Bronchial epithelial cell (primary cell): ENCODE measurements at regions not wholly inside any gene's neighbourhood (a gene's known extent, or its start where the extent isn't known, plus 50 kb on each side); places are given as distances from the start of the nearest gene placed in this dataset.

Source experiments
- DNase-seq: peaks from one replicate; pipeline ENCODE4 v3.0.0-alpha.2; 2010; ENCODE audit warnings: low read depth
- FAIRE-seq: peaks from 2 replicates; lab custom pipeline; 2011; peaks lifted over from hg19 to GRCh38; lab: Jason Lieb, UNC
- H3K27me3 ChIP-seq: 2 replicates; pipeline ENCODE4 v1.5.1; 2011; ENCODE audit warnings: low read length; ENCODE audit not compliant: control insufficient read depth, insufficient read depth
- H3K36me3 ChIP-seq: 2 replicates; pipeline ENCODE4 v1.5.1; 2011; ENCODE audit warnings: low read length; ENCODE audit not compliant: control insufficient read depth, insufficient read depth
- H3K4me3 ChIP-seq: 2 replicates; pipeline ENCODE4 v1.5.1; 2011; ENCODE audit warnings: mild to moderate bottlenecking, low read depth, low read length, control low read depth
- CTCF ChIP-seq: IDR thresholded peaks from 2 replicates; pipeline ENCODE4 v1.5.1; 2011; ENCODE audit warnings: mild to moderate bottlenecking, moderate library complexity, low read length, control low read depth, inconsistent platforms; ENCODE audit not compliant: insufficient read depth, severe bottlenecking

GRCh38 chr14:25485381-25485780, 435.4 kb upstream of the STXBP6 start:
- no peak for TF ChIP-seq CTCF
- FAIRE-seq, result no peak
- Histone ChIP-seq H3K4me3 (no peak overlapping the region), H3K27me3 (no peaks in the 10 kb centered on the region), H3K36me3 (no peaks in the 10 kb centered on the region)
- no peak for DNase-seq

GRCh38 chr14:25484906-25485305, 435.0 kb upstream of the STXBP6 start:
- H3K27me3 ChIP-seq, result no peaks in the 10 kb centered on the region
- no peak overlapping the region for H3K4me3 ChIP-seq
- no peak for TF ChIP-seq CTCF
- no peaks in the 10 kb centered on the region for H3K36me3 ChIP-seq
- FAIRE-seq (no peak), DNase-seq (no peak)

- Histone ChIP-seq H3K36me3 (no peaks in the 10 kb centered on the region), H3K4me3 (no peak overlapping the region), H3K27me3 (no peaks in the 10 kb centered on the region)
- TF ChIP-seq CTCF, result no peak
- DNase-seq (no peak), FAIRE-seq (no peak)
These were observed 434.3 kb upstream of the STXBP6 start for GRCh38 chr14:25484235-25484634.

- DNase-seq, result no peak
- FAIRE-seq, result no peak
- H3K4me3 ChIP-seq, result no peak overlapping the region
- no peaks in the 10 kb centered on the region for H3K27me3 ChIP-seq
- H3K36me3 ChIP-seq, result no peaks in the 10 kb centered on the region
- TF ChIP-seq CTCF, result no peak
These were observed 427.6 kb upstream of the STXBP6 start for GRCh38 chr14:25477316-25478098.

GRCh38 chr14:25472700-25473099, 422.8 kb upstream of the STXBP6 start:
- Histone ChIP-seq H3K36me3 (no peaks in the 10 kb centered on the region), H3K4me3 (no peak overlapping the region), H3K27me3 (no peaks in the 10 kb centered on the region)
- TF ChIP-seq CTCF, result no peak
- no peak for FAIRE-seq
- DNase-seq, result no peak

GRCh38 chr14:25464772-25465171, 414.8 kb upstream of the STXBP6 start:
- Histone ChIP-seq H3K4me3 (no peak overlapping the region), H3K27me3 (no peaks in the 10 kb centered on the region), H3K36me3 (no peaks in the 10 kb centered on the region)
- no peak for FAIRE-seq
- TF ChIP-seq CTCF, result no peak
- no peak for DNase-seq
